ENCODE measurements at regions not wholly inside any gene's neighbourhood (a gene's known extent, or its start where the extent isn't known, plus 50 kb on each side); places are given as distances from the start of the nearest gene placed in this dataset.

DNA sequence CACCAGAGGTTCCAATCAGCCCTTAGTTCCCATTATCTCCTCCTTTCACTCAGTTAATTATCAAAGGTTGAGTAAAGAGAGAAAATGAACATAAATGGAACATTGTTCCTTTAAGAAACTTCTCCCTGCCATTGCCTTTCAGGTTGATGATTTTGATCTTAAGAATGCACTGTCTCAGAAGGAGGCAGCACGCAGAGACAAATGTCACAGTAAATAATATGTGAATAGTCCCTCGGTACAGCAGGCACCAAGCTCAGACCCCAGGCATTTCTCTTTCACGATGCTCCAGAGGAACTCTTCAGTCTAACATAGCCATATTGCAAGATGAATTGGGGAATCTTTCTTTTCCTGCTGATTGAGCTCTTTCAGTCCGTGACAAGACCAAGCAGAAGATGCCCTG, 435.3 kb upstream of the SPTLC3 start:
- TF ChIP-seq, protein P1, sequence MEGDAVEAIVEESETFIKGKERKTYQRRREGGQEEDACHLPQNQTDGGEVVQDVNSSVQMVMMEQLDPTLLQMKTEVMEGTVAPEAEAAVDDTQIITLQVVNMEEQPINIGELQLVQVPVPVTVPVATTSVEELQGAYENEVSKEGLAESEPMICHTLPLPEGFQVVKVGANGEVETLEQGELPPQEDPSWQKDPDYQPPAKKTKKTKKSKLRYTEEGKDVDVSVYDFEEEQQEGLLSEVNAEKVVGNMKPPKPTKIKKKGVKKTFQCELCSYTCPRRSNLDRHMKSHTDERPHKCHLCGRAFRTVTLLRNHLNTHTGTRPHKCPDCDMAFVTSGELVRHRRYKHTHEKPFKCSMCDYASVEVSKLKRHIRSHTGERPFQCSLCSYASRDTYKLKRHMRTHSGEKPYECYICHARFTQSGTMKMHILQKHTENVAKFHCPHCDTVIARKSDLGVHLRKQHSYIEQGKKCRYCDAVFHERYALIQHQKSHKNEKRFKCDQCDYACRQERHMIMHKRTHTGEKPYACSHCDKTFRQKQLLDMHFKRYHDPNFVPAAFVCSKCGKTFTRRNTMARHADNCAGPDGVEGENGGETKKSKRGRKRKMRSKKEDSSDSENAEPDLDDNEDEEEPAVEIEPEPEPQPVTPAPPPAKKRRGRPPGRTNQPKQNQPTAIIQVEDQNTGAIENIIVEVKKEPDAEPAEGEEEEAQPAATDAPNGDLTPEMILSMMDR (IDR thresholded peaks at IDR 0.05) = no peak
- TF ChIP-seq, protein P2, sequence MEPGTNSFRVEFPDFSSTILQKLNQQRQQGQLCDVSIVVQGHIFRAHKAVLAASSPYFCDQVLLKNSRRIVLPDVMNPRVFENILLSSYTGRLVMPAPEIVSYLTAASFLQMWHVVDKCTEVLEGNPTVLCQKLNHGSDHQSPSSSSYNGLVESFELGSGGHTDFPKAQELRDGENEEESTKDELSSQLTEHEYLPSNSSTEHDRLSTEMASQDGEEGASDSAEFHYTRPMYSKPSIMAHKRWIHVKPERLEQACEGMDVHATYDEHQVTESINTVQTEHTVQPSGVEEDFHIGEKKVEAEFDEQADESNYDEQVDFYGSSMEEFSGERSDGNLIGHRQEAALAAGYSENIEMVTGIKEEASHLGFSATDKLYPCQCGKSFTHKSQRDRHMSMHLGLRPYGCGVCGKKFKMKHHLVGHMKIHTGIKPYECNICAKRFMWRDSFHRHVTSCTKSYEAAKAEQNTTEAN (CRISPR knock-in tag; IDR thresholded peaks at IDR 0.05) = no peak
- TF ChIP-seq GABPB1 (CRISPR knock-in tag; IDR thresholded peaks at IDR 0.05) (no peak), SP1 (CRISPR knock-in tag; conservative IDR thresholded peaks at IDR 0.05) (no peak), CREM (CRISPR knock-in tag; IDR thresholded peaks at IDR 0.05) (no peak)

All from WTC11 (cell line).